Umbilical cord (tissue), 1 donor: ENCODE measurements at regions not wholly inside any gene's neighbourhood (a gene's known extent, or its start where the extent isn't known, plus 50 kb on each side); places are given as distances from the start of the nearest gene placed in this dataset.

Source experiments
- DNase-seq: peaks from one replicate; pipeline ENCODE4 v3.0.0-alpha.2; 2015; ENCODE audit warnings: low spot score

- no peak for DNase-seq
Observed at GRCh38 chr13:57784633-57785032, 153.1 kb downstream of the PCDH17 start.

DNA sequence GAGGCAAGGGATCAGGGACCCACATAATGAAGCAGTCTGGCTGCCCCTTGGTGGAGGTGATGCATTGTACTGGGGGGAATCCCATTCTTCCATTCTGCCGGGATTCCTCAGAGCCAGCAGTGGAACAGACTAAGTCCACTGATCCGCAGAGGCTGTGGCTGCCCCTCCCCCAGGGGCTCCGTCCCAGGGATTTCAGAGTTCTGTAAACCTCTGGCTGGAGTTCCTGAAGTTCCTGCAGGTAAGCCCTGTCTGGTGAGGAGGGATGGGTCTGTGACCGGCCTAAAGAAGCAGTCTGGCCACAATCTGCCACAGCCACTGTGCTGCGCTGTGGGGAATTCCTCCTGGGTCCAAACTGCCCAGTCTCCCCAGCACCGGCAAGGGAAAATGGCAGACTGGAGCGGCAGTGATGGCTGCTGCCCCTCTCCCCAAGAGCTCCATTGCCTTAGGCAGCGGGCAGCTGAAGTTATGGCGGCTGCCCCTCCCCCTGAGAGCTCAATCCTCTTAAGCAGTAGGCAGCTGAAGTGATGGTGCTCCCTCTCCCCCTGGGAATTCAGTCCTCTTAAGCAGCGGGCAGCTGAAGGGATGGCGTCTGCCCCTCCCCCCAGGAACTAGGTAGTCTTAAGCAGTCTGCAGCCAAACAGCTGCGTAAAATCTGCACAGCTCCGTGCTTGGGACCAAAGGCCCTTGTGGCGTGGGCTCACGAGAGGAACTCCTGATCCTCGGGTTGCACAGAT is 155.7 kb downstream of the PCDH17 start:
- DNase-seq, result no peak

DNA sequence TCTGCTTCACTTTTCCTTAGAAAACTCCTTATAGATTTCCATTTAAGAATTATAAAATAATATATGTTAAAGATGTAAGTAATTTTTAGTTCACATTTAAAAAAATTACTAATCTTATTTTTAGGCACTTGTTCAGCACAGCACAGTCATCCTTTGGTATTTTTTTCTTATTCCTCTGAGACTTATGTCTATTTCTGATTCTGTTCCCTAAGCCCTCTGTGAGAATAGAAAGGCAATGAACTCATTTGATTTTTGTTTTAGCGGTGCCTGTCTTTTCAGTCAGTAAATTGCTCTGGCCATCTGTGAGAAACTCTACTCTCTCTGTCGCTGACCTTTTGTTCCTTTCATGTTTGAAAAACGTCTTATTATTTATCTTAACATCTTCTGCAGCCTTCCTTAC is 168.1 kb downstream of the PCDH17 start:
- no peak for DNase-seq

DNA sequence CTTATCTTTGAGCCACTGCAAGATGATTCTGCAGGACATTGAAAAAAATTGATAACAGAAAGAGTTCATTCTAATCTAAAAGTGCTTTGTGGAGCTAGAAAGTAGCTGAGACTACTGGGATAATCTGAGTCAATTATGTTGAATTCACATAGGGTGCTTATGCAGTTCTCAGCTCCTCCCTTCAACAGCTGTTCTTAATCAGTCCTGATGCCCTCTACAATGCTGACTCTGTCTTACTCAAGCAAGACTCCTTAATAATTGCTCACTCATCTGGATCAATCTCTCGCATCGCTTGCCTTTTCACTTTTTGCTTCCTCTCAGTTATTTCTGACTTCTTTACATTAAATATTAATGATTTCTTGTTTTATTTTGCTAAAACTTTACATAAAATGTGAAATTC is 182.1 kb downstream of the PCDH17 start:
- peak; percentile 53 for DNase-seq

DNA sequence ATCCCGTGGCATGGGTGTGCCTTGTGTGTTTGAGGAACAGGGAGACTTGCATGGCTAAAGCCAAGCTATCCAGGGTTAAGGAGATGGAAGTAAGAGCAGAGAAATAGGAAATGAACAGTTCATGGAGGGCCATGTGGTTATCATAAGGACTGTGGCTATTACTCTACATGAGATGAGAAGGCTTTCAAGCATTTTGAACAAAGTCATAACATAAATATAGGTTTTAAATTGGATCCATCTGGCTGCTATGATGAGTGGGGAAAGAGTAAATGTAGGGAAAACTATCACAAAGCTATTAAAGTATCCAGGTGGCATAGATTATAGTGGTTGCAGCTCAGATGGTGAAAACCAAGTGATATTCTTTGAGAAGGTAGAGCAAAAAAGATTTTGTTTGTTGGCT is 184.1 kb downstream of the PCDH17 start:
- no peak for DNase-seq

- DNase-seq, result no peak
Observed at GRCh38 chr13:57820924-57821323, 189.4 kb downstream of the PCDH17 start.

- no peak for DNase-seq
Observed at GRCh38 chr13:57823704-57824103, 192.2 kb downstream of the PCDH17 start.

GRCh38 chr13:57824121-57824520 is 192.6 kb downstream of the PCDH17 start:
- peak; percentile 26 for DNase-seq

GRCh38 chr13:57825066-57825465 is 193.5 kb downstream of the PCDH17 start:
- no peak for DNase-seq

DNA sequence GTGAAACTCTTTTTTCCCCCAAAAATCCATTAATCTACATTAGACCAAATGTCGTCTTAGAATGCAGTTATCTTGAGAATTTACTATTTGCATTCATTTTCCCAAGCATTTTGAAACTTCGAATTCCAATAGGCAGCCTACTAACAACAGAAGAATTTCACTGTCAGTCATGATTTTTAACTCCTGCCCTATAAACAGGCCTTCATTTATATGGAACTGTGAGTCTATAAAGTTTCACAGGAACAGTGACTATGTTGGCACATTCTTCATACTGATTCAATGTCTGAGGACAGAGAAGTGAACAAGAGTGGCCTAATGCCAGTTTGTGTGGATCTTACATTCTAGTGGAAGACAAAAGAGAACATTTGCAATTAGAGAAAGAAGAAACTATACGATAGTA is 198.0 kb downstream of the PCDH17 start:
- no peak for DNase-seq

GRCh38 chr13:57832187-57832586 is 200.6 kb downstream of the PCDH17 start:
- no peak for DNase-seq

DNA sequence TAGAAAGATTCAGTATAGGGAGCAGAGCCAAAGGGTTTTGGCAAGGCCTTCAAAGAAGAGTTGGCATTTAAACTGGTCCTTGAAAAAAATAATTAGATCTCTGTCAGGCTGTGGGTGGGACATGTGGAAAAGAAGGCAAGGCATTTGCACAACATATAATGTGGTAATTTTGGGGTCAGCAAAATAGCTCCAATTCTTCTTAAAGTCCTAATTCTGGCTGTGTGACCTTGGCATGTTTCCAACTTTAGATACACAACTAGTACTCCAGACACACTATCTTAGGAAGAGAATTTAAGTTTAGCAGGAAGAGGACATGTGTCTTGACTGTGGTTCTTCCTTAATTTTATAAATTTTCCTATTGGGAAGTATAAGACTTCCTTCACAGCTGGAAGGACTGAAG is 206.3 kb downstream of the PCDH17 start:
- DNase-seq, result peak; percentile 18

GRCh38 chr13:57843521-57843920 is 212.0 kb downstream of the PCDH17 start:
- no peak for DNase-seq

GRCh38 chr13:57846600-57847173 is 215.1 kb downstream of the PCDH17 start:
- DNase-seq, result no peak

DNA sequence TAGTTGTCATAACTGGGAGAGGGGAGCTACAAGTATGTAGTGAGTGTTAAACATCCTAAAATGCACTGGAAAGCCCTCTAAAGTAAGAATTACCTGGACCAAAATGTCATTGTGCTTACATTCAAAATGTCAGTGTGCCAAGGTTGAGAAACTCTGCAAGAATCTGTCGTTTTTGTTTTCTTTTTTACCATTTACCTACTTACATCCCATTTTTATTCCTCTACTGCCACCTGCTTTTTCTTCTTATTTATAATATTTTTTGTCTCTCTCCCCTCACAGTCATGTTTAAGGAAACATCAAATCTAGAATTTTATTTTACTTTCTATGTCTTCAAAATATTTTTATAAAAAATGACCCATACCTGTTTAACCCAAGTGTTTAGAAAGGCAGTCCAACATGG is 226.4 kb downstream of the PCDH17 start:
- DNase-seq, result no peak

DNA sequence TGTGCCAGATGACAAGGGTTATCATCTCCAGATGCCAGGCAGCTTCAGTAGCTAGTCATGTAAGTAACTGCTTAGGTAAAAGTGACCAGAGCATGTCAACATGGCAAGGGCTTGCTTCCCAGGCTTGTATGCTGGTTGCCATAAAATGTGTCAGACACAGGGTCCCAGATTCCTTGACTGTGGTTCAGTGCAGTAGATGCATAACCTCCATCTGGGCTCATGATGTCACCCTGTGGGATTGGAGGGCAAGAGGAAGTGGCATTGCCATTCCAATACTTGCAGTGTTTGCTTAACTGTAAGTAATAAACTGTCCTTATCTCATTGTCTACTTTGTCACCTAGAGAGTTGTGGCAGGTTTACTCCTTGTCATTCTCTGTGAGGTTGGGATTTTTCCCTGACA is 226.8 kb downstream of the PCDH17 start:
- DNase-seq, result no peak

DNA sequence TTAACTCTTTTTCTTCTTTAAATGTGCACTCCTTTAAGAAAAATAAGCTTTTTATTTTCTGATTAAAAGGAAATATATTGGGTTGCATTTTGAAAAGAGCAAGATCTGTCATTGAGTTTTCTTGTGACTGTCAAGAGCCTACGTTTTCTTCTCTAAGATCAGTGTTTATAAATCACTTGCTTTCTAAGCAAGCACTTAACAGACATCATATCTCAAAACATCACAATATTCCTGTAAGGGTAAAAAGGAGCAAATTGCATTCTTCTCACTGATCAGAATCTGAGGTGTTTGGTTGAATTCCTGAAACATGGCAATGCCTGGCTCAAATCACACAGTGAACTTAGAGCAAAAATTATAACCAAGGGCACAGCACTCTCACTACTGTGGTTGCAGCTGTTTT is 231.3 kb downstream of the PCDH17 start:
- DNase-seq, result no peak

DNA sequence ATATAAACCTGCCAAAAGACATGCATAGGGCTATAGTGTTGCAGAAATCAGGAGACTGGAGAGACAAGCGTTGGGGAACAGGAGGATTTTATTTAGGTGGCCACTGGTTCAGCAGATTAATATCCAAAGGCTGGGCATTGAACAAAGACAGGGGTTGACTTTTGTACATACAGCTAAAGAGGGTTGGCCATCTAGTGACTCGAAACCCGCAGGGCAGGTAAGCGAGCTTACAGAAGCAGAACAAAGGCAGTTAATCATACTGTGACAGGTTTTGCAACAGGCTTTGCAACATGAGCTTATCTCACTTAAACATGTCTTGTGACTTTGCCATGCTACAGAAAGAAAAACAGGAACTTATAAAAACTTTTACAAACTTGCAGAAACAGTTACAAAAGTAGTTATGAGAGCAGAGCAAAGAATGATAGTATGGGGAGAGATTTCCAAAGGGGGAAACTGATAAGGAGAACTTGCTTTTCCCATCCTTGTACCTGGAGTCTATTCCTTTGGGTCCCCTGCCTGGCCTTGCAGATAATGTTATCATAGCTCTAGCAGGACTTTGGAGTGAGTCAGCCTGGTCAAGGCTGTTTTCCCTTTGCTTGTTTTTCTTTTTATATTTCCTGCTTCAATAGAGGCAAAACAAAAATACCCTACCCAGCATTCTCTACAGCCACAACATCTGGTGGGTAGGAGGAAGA is 234.2 kb downstream of the PCDH17 start:
- DNase-seq, result no peak

DNA sequence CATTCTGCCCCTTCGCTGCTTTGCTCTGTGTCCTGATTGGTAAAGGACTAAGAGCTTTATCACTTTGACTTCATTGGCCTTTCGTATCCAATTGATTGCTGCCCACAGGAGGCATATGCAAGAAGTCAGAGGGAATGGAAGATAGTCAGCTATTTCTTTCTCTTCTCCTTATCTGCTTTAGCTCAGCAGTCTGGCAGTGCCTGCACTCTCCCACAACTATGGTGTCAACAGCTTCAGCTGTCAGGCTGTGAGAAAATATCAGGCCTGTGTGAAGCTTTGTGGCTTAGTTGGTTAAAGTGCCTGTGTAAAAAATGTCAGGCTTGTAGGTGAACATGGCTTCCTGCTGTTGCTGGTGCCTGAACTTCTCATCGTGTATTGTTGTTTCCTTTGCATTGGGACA is 243.0 kb downstream of the PCDH17 start:
- no peak for DNase-seq

DNA sequence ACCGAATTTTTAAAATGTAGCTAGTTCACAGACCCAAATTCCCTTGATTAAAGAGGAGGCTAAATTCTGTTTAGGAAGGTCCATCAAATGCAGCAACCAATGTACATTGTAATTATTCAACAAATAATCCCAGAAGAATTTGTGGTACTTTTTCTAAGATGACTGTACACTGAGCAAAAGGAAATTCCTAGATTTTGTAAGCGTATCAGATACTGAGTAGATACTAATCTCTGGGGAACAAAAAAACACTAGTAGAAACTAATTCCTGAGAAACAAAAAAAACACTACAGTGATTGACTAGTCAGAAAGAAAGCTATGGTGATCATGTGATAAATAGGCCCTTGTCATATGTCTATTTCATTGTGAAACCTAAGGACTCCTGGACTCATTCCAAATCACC is 246.1 kb downstream of the PCDH17 start:
- no peak for DNase-seq

GRCh38 chr13:57878291-57878690 is 246.7 kb downstream of the PCDH17 start:
- no peak for DNase-seq

DNA sequence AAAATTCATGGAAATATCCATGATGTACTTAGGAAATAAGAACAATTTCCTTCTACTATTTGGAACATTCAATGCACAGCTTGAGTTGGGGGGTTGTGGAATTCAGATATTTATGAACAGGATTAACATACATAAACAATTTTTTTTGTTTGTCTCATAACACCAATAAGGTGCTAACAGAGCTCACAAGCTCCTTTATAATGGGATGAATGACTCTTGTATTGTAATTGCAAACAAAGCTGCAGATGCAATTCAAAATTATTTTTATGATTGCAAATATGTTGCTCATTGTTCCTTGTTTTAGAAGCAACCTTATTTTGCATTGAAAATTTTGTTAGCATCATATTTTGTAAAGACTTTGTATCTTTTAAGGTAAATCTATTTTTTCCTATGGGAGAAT is 265.7 kb downstream of the PCDH17 start:
- DNase-seq, result no peak

GRCh38 chr13:57899096-57899495 is 267.6 kb downstream of the PCDH17 start:
- DNase-seq, result no peak
